Neural progenitor cell (in vitro differentiated cells): ENCODE measurements at regions not wholly inside any gene's neighbourhood (a gene's known extent, or its start where the extent isn't known, plus 50 kb on each side); places are given as distances from the start of the nearest gene placed in this dataset.

Experiments used
- CTCF ChIP-seq: fragments of 200-600 bp; sonication (generic); IDR thresholded peaks from 2 replicates; pipeline ENCODE4 v1.5.1; 2017; ENCODE audit warnings: antibody characterized with exemption, mild to moderate bottlenecking
- EZH2 ChIP-seq: fragments of 200-600 bp; sonication (generic); IDR thresholded peaks from 2 replicates; pipeline ENCODE4 v1.6.1; 2017; ENCODE audit warnings: antibody characterized with exemption, mild to moderate bottlenecking, moderate library complexity

GRCh38 chr17:77427391-77427991 is 286.7 kb downstream of the SEC14L1 start:
- TF ChIP-seq CTCF (no peak), EZH2 (no peak)
